AG10803 (cell line): ENCODE measurements at regions not wholly inside any gene's neighbourhood (a gene's known extent, or its start where the extent isn't known, plus 50 kb on each side); places are given as distances from the start of the nearest gene placed in this dataset.

Experiments
- DNase-seq: peaks from one replicate; pipeline ENCODE4 v3.0.0; 2010; ENCODE audit warnings: low read depth
- H3K4me3 ChIP-seq: 2 replicates; pipeline ENCODE4 v1.5.1; 2011; ENCODE audit warnings: mild to moderate bottlenecking, low read length, control low read depth
- TF ChIP-seq, protein P1 (sequence below): conservative IDR thresholded peaks from 2 replicates; pipeline ENCODE4 v1.5.1; 2011; ENCODE audit warnings: mild to moderate bottlenecking, low read length, control low read depth, inconsistent platforms

DNA sequence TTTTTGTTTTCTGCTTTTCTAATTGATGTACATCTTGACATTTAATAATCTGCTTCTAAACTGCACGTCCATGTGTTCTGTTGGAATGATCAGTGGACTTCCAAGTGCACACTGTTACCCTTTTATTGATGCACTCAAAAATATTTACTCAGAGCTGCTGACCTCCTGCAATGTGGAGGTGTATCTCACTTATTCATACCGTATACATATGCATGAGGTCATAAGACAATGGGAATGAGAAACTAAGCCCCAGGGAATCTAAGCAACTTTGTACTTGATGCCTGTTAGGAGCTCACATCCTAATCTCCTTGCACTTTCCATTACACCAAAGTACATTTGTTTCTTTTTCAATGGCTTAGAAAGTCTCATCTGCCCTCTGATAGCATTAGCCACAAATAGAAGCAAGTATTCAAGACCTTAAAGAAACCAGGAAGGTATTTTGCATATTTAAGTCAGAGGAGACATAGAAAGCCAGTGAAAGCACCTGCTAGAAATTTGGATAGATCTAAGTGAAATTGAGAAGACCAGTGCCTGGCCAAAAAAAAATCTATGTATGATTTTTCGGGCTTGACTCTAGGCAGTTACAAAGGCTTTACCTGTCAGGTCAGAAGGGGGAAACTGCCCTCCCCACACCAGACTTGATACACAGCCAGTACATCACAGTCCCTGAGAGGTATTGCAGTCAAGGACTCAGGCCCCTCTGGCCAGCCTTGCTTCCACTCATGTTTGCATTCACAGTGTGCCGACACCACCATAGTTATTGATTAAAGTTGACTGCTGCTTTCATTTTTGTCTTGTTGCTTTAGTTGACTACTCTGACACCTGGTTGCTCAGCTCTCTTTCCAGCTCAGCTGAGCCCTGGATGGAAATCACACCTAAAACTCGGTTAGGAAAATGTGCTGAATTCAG, 391.7 kb upstream of the CYRIA start:
- DNase-seq, result no peak
- no peak overlapping the region for H3K4me3 ChIP-seq
- TF ChIP-seq, protein P1, sequence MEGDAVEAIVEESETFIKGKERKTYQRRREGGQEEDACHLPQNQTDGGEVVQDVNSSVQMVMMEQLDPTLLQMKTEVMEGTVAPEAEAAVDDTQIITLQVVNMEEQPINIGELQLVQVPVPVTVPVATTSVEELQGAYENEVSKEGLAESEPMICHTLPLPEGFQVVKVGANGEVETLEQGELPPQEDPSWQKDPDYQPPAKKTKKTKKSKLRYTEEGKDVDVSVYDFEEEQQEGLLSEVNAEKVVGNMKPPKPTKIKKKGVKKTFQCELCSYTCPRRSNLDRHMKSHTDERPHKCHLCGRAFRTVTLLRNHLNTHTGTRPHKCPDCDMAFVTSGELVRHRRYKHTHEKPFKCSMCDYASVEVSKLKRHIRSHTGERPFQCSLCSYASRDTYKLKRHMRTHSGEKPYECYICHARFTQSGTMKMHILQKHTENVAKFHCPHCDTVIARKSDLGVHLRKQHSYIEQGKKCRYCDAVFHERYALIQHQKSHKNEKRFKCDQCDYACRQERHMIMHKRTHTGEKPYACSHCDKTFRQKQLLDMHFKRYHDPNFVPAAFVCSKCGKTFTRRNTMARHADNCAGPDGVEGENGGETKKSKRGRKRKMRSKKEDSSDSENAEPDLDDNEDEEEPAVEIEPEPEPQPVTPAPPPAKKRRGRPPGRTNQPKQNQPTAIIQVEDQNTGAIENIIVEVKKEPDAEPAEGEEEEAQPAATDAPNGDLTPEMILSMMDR, result no peak

DNA sequence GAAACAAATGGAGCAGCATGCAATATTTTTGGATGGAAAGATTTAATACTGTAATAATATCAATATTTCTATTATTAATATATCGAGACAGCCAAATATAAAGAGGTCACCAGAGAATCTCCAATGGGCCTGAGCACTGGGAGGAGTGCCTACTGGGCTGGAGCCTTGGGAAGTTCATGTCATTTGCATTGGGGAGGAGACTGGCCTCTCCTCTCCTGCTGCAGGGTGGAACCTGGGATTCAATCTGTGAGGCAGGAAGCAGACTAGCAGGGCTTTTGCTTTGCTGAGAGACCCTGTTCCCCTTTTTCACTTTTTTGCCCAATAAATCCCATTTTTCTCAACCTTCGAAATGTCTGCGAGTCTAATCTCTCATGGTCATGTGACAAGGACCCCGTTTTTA, 390.6 kb upstream of the CYRIA start:
- no peak for DNase-seq
- TF ChIP-seq, protein P1, result no peak
- H3K4me3 ChIP-seq, result no peak overlapping the region

DNA sequence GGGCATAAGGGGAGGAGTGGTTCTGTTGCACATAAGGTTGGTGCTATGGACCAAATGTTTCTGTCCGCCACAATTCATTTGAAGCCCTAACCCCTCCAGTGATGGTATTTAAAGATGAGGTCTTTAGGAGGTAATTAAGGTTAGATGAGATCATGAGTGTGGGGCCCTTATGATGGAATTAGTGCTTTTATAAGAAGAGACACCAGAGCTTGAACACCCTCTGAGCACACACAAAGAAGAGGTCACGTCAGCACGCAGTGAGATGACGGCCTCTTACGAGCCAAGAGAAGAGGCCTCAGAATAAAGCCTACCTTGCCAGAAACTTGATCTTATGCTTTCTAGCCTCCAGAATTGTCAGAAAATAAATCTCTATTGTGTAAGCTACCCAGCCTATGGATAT, 386.4 kb upstream of the CYRIA start:
- no peak overlapping the region for H3K4me3 ChIP-seq
- TF ChIP-seq, protein P1, result no peak
- DNase-seq, result no peak

DNA sequence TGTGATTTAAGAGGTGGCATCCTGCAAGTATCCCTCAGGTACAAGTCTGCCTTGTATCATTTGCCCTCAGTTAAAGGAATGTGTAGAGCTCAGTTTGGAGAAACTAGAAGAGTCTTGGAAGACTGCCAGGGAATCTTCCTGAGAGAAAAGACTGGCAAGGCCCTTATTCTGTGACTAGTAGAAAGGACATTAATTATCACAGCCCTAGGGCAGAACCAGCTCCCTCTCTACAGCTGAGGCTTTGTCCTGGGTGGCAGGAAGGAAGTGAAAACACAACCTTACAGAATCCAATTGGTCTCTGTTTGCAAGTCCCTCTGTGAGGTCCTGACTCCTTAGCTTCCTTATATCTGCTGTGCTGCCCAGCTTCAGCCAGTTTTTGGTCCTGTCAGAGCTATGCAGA, 385.9 kb upstream of the CYRIA start:
- TF ChIP-seq, protein P1, result no peak
- DNase-seq, result no peak
- no peak overlapping the region for H3K4me3 ChIP-seq

DNA sequence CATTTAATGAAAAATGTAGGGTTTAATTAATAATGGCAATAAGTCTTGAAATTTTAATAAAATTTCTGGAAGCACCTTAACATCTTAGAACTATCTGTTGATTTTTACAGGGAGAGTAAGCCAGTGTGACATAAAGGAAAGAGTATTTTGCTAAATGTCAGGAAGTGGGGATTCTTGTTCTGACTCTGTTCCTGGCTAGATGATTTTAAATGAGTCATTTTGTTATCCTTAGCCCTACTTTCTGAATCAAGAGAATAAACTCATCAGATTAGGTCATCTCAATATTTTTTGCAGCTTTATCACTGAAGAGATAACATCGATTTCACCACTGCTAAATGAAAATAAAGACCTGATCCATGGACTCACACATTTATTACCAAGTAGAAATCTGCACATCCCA, 377.5 kb upstream of the CYRIA start:
- peak; percentile 15 for DNase-seq
- no peak overlapping the region for H3K4me3 ChIP-seq
- TF ChIP-seq, protein P1, result no peak

DNA sequence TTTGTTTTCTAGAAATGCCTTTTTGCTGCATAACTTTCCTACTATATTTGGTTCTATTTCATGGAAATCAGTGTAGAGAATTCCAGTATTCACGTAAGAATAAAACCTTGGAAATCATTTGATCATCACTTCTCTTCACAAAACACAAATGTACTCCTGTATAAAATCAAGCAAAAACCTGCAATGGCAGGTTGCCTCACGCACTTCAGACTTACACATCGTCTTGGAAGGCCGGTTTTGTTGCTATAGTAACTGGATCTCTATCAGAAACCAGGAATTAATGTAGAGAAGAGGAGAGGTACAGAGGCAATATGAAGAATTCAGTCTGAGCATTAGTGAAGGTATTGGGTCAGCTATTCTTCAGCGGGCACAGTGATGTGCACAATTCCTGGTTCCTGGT, 370.7 kb upstream of the CYRIA start:
- no peak for DNase-seq
- TF ChIP-seq, protein P1, result no peak
- H3K4me3 ChIP-seq, result no peak overlapping the region

DNA sequence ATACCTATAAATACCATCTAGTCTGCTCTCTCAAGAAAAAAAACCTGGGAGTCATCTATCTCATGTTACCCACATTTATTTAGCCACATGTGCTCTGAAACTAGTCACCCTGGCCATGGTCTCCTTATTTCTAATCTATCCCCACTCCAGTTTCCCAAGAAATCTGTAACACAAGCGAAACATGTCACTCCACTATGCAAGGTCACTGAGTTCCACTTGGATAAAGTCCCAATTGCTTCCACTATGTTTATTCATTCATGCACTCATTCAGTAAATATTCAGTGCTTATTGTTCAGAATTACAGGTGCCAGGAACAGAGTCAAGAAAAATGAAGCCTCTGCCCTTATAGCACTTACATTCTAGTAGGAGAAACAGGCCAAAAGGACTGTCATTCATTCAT, 369.4 kb upstream of the CYRIA start:
- TF ChIP-seq, protein P1, result no peak
- no peak overlapping the region for H3K4me3 ChIP-seq
- DNase-seq, result peak; percentile 25
